Stomach (tissue), 4 donors: ENCODE measurements at regions not wholly inside any gene's neighbourhood (a gene's known extent, or its start where the extent isn't known, plus 50 kb on each side); places are given as distances from the start of the nearest gene placed in this dataset.

ENCODE experiments used
- POLR2A ChIP-seq, 4 donors: fragments of 450-650 bp; IDR thresholded peaks; one replicate each; pipeline ENCODE4 v1.6.1; 2016; ENCODE audit warnings: antibody characterized with exemption in 4 of 4, control low read depth in 2 of 4, mild to moderate bottlenecking in 1 of 4, moderate library complexity in 1 of 4
- TF ChIP-seq, protein P1 (sequence below), 7 experiments: fragments of 450-650 bp in 4 of 7; fragments of 200-600 bp in 3 of 7; sonication (generic) in 3 of 7; IDR thresholded peaks; one replicate each; pipeline ENCODE4 v1.5.1; 2016 to 2019; ENCODE audit warnings: antibody characterized with exemption in 7 of 7, control low read depth in 2 of 7, mild to moderate bottlenecking in 1 of 7

DNA sequence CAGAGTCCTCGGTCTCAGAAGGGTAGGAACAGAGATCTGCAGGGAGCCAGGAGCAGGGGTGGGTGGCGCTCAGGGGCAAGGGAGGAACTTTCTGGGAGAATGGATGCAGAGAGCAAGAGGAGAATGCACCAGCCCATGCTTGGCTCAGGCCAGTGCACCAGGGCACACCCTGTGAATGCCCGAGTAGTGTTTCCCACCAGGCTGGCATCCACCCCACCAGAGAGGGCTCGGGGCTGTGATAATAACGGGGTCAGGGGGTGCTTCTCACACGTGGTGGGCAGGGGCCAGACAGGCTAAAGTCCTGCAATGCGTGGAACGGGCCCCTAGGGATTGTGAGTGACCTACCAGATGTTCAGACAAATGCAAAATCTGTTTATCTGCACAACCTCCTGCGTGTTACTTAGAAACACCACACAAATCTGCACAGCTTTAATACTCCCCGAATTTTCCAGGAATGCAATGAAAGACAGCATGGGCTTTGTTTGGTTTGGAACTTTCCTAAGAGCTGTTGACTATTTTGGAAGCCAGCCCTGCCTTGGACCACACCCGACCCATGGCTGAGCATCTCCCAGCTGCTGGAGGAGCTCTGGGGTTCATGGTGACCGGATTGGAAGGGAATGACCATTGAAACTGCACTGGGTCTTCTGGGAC lies 368.3 kb downstream of the SHANK2 start:
- TF ChIP-seq POLR2A (IDR thresholded peaks at IDR 0.05) = no peak
- TF ChIP-seq, protein P1, sequence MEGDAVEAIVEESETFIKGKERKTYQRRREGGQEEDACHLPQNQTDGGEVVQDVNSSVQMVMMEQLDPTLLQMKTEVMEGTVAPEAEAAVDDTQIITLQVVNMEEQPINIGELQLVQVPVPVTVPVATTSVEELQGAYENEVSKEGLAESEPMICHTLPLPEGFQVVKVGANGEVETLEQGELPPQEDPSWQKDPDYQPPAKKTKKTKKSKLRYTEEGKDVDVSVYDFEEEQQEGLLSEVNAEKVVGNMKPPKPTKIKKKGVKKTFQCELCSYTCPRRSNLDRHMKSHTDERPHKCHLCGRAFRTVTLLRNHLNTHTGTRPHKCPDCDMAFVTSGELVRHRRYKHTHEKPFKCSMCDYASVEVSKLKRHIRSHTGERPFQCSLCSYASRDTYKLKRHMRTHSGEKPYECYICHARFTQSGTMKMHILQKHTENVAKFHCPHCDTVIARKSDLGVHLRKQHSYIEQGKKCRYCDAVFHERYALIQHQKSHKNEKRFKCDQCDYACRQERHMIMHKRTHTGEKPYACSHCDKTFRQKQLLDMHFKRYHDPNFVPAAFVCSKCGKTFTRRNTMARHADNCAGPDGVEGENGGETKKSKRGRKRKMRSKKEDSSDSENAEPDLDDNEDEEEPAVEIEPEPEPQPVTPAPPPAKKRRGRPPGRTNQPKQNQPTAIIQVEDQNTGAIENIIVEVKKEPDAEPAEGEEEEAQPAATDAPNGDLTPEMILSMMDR (IDR thresholded peaks at IDR 0.05) = no peak
